Small intestine (tissue), 7 donors: ENCODE measurements at regions not wholly inside any gene's neighbourhood (a gene's known extent, or its start where the extent isn't known, plus 50 kb on each side); places are given as distances from the start of the nearest gene placed in this dataset.

Source experiments
- DNase-seq, 2 donors: peaks; one replicate each; pipeline versions ENCODE4 v3.0.0 to v3.0.0-alpha.2; 2013
- FAIRE-seq: peaks from 2 replicates; lab custom pipeline; 2012; peaks lifted over from hg19 to GRCh38; lab: Jason Lieb, UNC
- H3K27ac ChIP-seq, 3 donors: one replicate each; pipeline ENCODE4 v1.5.1; 2013; ENCODE audit warnings: low read length in 2 of 3, mild to moderate bottlenecking in 2 of 3, control low read depth in 1 of 3, inconsistent platforms in 1 of 3, low read depth in 1 of 3, moderate library complexity in 1 of 3
- H3K27me3 ChIP-seq, 3 donors: one replicate each; pipeline ENCODE4 v1.6.1; 2013; ENCODE audit warnings: low read length in 3 of 3, inconsistent platforms in 1 of 3; ENCODE audit not compliant: control insufficient read depth in 3 of 3, insufficient read depth in 3 of 3
- H3K36me3 ChIP-seq, 3 donors: one replicate each; pipeline ENCODE4 v1.6.1; 2013; ENCODE audit warnings: low read length in 3 of 3, inconsistent platforms in 1 of 3, low read depth in 1 of 3, mild to moderate bottlenecking in 1 of 3, moderate library complexity in 1 of 3; ENCODE audit not compliant: control insufficient read depth in 3 of 3, insufficient read depth in 2 of 3
- H3K4me1 ChIP-seq, 3 donors: one replicate each; pipeline ENCODE4 v1.6.1; 2013; ENCODE audit warnings: low read length in 2 of 3, inconsistent platforms in 1 of 3, low read depth in 1 of 3, mild to moderate bottlenecking in 1 of 3, moderate library complexity in 1 of 3; ENCODE audit not compliant: control insufficient read depth in 3 of 3, insufficient read depth in 2 of 3
- H3K4me3 ChIP-seq, 3 donors: one replicate each; pipeline ENCODE4 v1.5.1; 2013; ENCODE audit warnings: low read length in 3 of 3, control low read depth in 1 of 3, inconsistent platforms in 1 of 3, low read depth in 1 of 3, mild to moderate bottlenecking in 1 of 3, moderate library complexity in 1 of 3
- H3K9me3 ChIP-seq, 2 donors: one replicate each; pipeline ENCODE4 v1.6.1; 2013; ENCODE audit warnings: low read depth in 1 of 2, low read length in 1 of 2; ENCODE audit not compliant: control insufficient read depth in 2 of 2, insufficient read depth in 1 of 2
- WGBS, 3 donors: extraction: QIAGEN DNeasy Blood & Tissue Kit; methylation state at CpG; one replicate each; pipeline ENCODE4 v1.1.7; 2013; 5-methylcytosine and 5-hydroxymethylcytosine counted together
- donor health status: healthy with polysubstance abuse.
- donor health status: control.
- donor health status: control.
- donor health status: Bipolar disorder and iron deficiency.
- donor health status: healthy.

GRCh38 chr17:10987786-10988185, 149.9 kb upstream of the PIRT start:
- no peaks in the 10 kb centered on the region for H3K4me1 ChIP-seq
- H3K4me3 ChIP-seq = no peak overlapping the region
- H3K9me3 ChIP-seq = no peaks in the 10 kb centered on the region
- H3K36me3 ChIP-seq = no peaks in the 10 kb centered on the region
- H3K27me3 ChIP-seq = no peaks in the 10 kb centered on the region
- WGBS, 3 donors = 66 to 79% (median 77%) methylated on average over 5 of the region's 5 CpGs
- FAIRE-seq (no peak), DNase-seq (no peak)
- H3K27ac ChIP-seq = no peak overlapping the region

GRCh38 chr17:10984220-10984619, 146.3 kb upstream of the PIRT start:
- Histone ChIP-seq H3K4me1 (no peaks in the 10 kb centered on the region), H3K27ac (no peak overlapping the region), H3K36me3 (no peaks in the 10 kb centered on the region), H3K9me3 (no peaks in the 10 kb centered on the region), H3K27me3 (no peaks in the 10 kb centered on the region), H3K4me3 (no peak overlapping the region)
- FAIRE-seq (no peak), DNase-seq (no peak)
- WGBS, 3 donors = 65 to 78% (median 66%) methylated on average over 3 of the region's 3 CpGs

GRCh38 chr17:10976401-10976800, 138.5 kb upstream of the PIRT start:
- H3K4me3 ChIP-seq = no peak overlapping the region
- WGBS, 3 donors = 66 to 78% (median 76%) methylated on average over 4 of the region's 4 CpGs
- no peak for FAIRE-seq
- no peak for DNase-seq
- H3K4me1 ChIP-seq = no peaks in the 10 kb centered on the region
- no peaks in the 10 kb centered on the region for H3K9me3 ChIP-seq
- H3K36me3 ChIP-seq = no peaks in the 10 kb centered on the region
- H3K27me3 ChIP-seq = no peaks in the 10 kb centered on the region
- no peak overlapping the region for H3K27ac ChIP-seq

GRCh38 chr17:10968007-10968406, 130.1 kb upstream of the PIRT start:
- Histone ChIP-seq H3K4me3 (no peak overlapping the region), H3K4me1 (no peaks in the 10 kb centered on the region), H3K9me3 (no peaks in the 10 kb centered on the region), H3K36me3 (no peaks in the 10 kb centered on the region), H3K27ac (no peak overlapping the region), H3K27me3 (no peaks in the 10 kb centered on the region)
- FAIRE-seq (no peak), DNase-seq (no peak)

GRCh38 chr17:10956821-10957220, 118.9 kb upstream of the PIRT start:
- DNase-seq (no peak), FAIRE-seq (no peak)
- WGBS, 3 donors = 8 to 25% (median 12%) methylated on average over 1 of the region's 1 CpG
- H3K36me3 ChIP-seq = no peaks in the 10 kb centered on the region
- no peaks in the 10 kb centered on the region for H3K9me3 ChIP-seq
- H3K27me3 ChIP-seq = no peaks in the 10 kb centered on the region
- no peak overlapping the region for H3K27ac ChIP-seq
- no peaks in the 10 kb centered on the region for H3K4me1 ChIP-seq
- H3K4me3 ChIP-seq = no peak overlapping the region

- Histone ChIP-seq H3K36me3 (no peaks in the 10 kb centered on the region), H3K27ac (no peak overlapping the region), H3K4me3 (no peak overlapping the region), H3K9me3 (no peaks in the 10 kb centered on the region), H3K27me3 (no peaks in the 10 kb centered on the region), H3K4me1 (no peaks in the 10 kb centered on the region)
- FAIRE-seq (no peak), DNase-seq (no peak)
- whole genome bisulfite sequencing, 3 donors = 35 to 60% (median 46%) methylated on average over 4 of the region's 4 CpGs
Observed at GRCh38 chr17:10944819-10945218, 106.9 kb upstream of the PIRT start.

GRCh38 chr17:10936931-10937330, 99.0 kb upstream of the PIRT start:
- FAIRE-seq = no peak
- no peaks in the 10 kb centered on the region for H3K27me3 ChIP-seq
- no peak overlapping the region for H3K27ac ChIP-seq
- H3K4me1 ChIP-seq = no peaks in the 10 kb centered on the region
- DNase-seq = no peak
- no peaks in the 10 kb centered on the region for H3K9me3 ChIP-seq
- H3K36me3 ChIP-seq = no peaks in the 10 kb centered on the region
- 11 to 24% (median 19%) methylated on average over 7 of the region's 7 CpGs for WGBS, 3 donors
- H3K4me3 ChIP-seq = no peak overlapping the region

- H3K27ac ChIP-seq = no peak overlapping the region
- FAIRE-seq (no peak), DNase-seq (no peak)
- H3K27me3 ChIP-seq = peaks cover 0 to 2% (median 0%) of the 10 kb centered on the region in 3 donors
- H3K4me1 ChIP-seq = no peaks in the 10 kb centered on the region
- no peaks in the 10 kb centered on the region for H3K9me3 ChIP-seq
- H3K36me3 ChIP-seq = no peaks in the 10 kb centered on the region
- H3K4me3 ChIP-seq = no peak overlapping the region
- WGBS, 3 donors = 22 to 64% (median 38%) methylated on average over 4 of the region's 4 CpGs
Observed at GRCh38 chr17:10932938-10933337, 95.1 kb upstream of the PIRT start.

GRCh38 chr17:10931133-10931532, 93.2 kb upstream of the PIRT start:
- 23 to 41% (median 28%) methylated on average over 3 of the region's 3 CpGs for WGBS, 3 donors
- DNase-seq (no peak), FAIRE-seq (no peak)
- Histone ChIP-seq H3K9me3 (no peaks in the 10 kb centered on the region), H3K27me3 (peaks cover 0 to 2% (median 2%) of the 10 kb centered on the region in 3 donors), H3K36me3 (no peaks in the 10 kb centered on the region), H3K4me3 (no peak overlapping the region), H3K27ac (no peak overlapping the region), H3K4me1 (no peaks in the 10 kb centered on the region)
